DND-41 (cell line): ENCODE measurements at regions not wholly inside any gene's neighbourhood (a gene's known extent, or its start where the extent isn't known, plus 50 kb on each side); places are given as distances from the start of the nearest gene placed in this dataset.

Experiments
- EZH2 ChIP-seq: IDR thresholded peaks from 3 replicates; pipeline ENCODE4 v1.6.1; 2012; ENCODE audit warnings: borderline replicate concordance, low read depth, mild to moderate bottlenecking, moderate library complexity, low read length, inconsistent platforms; ENCODE audit not compliant: severe bottlenecking
- TF ChIP-seq, protein P1 (sequence below): IDR thresholded peaks from 2 replicates; pipeline ENCODE4 v1.5.1; 2012; ENCODE audit warnings: borderline replicate concordance, low read length, moderate library complexity, mild to moderate bottlenecking; ENCODE audit not compliant: poor library complexity, severe bottlenecking; ENCODE audit errors: extremely low read depth

DNA sequence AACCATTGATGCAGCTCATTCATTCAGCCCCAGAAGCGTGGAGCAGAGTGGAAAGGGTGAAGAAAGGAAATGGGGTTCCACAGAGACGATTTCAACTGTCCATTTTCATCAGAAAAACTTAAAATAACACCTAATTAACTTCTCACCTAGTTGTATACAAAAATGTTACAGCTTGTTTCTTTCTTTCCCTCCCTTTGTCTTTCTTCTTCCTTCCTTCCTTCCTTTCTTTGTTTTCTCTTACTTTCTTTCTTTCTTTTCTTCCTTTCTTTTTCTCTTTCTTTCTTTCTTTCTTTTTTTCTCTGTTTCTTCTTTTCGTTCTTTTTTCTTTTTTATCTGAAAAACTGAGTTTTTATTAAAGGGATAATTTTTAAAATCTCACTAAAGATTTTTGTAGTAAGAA, 105.9 kb upstream of the GNAI1 start:
- no peak for TF ChIP-seq EZH2
- TF ChIP-seq, protein P1, sequence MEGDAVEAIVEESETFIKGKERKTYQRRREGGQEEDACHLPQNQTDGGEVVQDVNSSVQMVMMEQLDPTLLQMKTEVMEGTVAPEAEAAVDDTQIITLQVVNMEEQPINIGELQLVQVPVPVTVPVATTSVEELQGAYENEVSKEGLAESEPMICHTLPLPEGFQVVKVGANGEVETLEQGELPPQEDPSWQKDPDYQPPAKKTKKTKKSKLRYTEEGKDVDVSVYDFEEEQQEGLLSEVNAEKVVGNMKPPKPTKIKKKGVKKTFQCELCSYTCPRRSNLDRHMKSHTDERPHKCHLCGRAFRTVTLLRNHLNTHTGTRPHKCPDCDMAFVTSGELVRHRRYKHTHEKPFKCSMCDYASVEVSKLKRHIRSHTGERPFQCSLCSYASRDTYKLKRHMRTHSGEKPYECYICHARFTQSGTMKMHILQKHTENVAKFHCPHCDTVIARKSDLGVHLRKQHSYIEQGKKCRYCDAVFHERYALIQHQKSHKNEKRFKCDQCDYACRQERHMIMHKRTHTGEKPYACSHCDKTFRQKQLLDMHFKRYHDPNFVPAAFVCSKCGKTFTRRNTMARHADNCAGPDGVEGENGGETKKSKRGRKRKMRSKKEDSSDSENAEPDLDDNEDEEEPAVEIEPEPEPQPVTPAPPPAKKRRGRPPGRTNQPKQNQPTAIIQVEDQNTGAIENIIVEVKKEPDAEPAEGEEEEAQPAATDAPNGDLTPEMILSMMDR, result no peak
